ENCODE measurements at regions not wholly inside any gene's neighbourhood (a gene's known extent, or its start where the extent isn't known, plus 50 kb on each side); places are given as distances from the start of the nearest gene placed in this dataset.

DNA sequence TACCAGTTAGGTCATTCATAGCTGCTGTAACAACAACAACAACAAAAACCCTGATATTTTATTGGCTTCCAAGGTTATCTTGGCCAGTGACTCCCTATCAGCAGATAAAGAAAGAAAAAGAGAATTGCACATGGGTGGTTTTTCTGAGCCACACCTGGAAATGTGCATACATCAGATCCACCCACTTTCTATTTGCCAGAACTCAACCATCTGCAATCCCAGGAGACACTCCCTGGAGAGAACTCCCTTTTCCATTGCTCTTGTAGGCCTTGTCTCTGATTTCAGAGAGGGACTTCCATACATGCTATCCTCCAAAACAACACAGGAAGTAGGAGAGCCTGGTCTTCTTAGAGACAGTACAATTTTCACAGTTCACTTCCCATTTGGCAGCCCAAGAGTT, 74.9 kb upstream of the ZC3H11B start:
- TF ChIP-seq CTCF (IDR thresholded peaks at IDR 0.05 in 4 of 5, conservative IDR thresholded peaks at IDR 0.05 in 1 of 5) (no peak), POLR2A (IDR thresholded peaks at IDR 0.05) (no peak)
